Neural cell (in vitro differentiated cells): ENCODE measurements at regions not wholly inside any gene's neighbourhood (a gene's known extent, or its start where the extent isn't known, plus 50 kb on each side); places are given as distances from the start of the nearest gene placed in this dataset.

Experiments used
- EP300 ChIP-seq: fragments of 450-650 bp; conservative IDR thresholded peaks from 2 replicates; pipeline ENCODE4 v1.6.1; 2014; ENCODE audit warnings: antibody characterized with exemption, mild to moderate bottlenecking, moderate library complexity; ENCODE audit not compliant: poor library complexity, severe bottlenecking
- EZH2 ChIP-seq: fragments of 200-600, 300-800 bp; shearing (Covaris generic), sonication (generic); IDR thresholded peaks from 2 replicates; pipeline ENCODE4 v1.6.1; 2014; ENCODE audit warnings: antibody characterized with exemption, low read length, borderline replicate concordance, mild to moderate bottlenecking; ENCODE audit not compliant: insufficient read depth, poor library complexity, severe bottlenecking
- MXI1 ChIP-seq: fragments of 450-650 bp; conservative IDR thresholded peaks from 2 replicates; pipeline ENCODE4 v1.6.1; 2014; ENCODE audit warnings: antibody characterized with exemption, mild to moderate bottlenecking; ENCODE audit not compliant: poor library complexity, severe bottlenecking
- POLR2AphosphoS5 ChIP-seq: IDR thresholded peaks from 2 replicates; pipeline ENCODE4 v1.6.1; 2012
- SMC3 ChIP-seq: fragments of 450-650 bp; conservative IDR thresholded peaks from 2 replicates; pipeline ENCODE4 v1.6.1; 2014; ENCODE audit warnings: antibody characterized with exemption, mild to moderate bottlenecking, moderate library complexity; ENCODE audit not compliant: poor library complexity
- TAF1 ChIP-seq: IDR thresholded peaks from 2 replicates; pipeline ENCODE4 v1.6.1; 2012; ENCODE audit warnings: low read depth
- TF ChIP-seq, protein P1 (sequence below): fragments of 450-650 bp; IDR thresholded peaks from 2 replicates; pipeline ENCODE4 v1.5.1; 2014; ENCODE audit warnings: antibody characterized with exemption, mild to moderate bottlenecking, moderate library complexity; ENCODE audit not compliant: poor library complexity, severe bottlenecking

GRCh38 chr5:145163876-145164275 lies 671.3 kb downstream of the PRELID2 start:
- TF ChIP-seq TAF1 (no peak), EZH2 (no peak), POLR2AphosphoS5 (no peak), SMC3 (no peak), MXI1 (no peak), EP300 (no peak)
- TF ChIP-seq, protein P1, sequence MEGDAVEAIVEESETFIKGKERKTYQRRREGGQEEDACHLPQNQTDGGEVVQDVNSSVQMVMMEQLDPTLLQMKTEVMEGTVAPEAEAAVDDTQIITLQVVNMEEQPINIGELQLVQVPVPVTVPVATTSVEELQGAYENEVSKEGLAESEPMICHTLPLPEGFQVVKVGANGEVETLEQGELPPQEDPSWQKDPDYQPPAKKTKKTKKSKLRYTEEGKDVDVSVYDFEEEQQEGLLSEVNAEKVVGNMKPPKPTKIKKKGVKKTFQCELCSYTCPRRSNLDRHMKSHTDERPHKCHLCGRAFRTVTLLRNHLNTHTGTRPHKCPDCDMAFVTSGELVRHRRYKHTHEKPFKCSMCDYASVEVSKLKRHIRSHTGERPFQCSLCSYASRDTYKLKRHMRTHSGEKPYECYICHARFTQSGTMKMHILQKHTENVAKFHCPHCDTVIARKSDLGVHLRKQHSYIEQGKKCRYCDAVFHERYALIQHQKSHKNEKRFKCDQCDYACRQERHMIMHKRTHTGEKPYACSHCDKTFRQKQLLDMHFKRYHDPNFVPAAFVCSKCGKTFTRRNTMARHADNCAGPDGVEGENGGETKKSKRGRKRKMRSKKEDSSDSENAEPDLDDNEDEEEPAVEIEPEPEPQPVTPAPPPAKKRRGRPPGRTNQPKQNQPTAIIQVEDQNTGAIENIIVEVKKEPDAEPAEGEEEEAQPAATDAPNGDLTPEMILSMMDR: no peak
